ENCODE measurements at regions not wholly inside any gene's neighbourhood (a gene's known extent, or its start where the extent isn't known, plus 50 kb on each side); places are given as distances from the start of the nearest gene placed in this dataset.

DNA sequence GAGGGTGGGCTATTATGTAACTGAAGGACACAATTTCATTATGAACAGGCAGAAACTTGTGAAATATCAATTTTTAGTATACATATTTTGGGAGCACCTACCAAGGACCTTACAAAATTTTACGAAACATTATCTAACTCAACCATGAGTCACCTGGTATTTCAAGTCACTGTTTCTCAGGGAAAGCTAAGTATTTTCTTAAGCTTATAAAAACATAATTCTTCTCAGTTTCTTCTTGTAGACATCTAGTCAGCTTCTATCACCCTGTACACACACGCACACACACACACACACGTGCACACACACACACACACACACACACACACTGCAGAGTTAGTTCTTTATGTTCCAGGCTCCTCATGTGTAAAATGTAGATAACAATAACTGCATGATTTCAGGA lies 658.3 kb downstream of the TUSC7 start:
- H3K4me3 ChIP-seq (ENCODE audit: low read depth, low read length), result no peak overlapping the region
- DNase-seq (ENCODE audit: low read depth), result no peak
- TF ChIP-seq, protein P1, sequence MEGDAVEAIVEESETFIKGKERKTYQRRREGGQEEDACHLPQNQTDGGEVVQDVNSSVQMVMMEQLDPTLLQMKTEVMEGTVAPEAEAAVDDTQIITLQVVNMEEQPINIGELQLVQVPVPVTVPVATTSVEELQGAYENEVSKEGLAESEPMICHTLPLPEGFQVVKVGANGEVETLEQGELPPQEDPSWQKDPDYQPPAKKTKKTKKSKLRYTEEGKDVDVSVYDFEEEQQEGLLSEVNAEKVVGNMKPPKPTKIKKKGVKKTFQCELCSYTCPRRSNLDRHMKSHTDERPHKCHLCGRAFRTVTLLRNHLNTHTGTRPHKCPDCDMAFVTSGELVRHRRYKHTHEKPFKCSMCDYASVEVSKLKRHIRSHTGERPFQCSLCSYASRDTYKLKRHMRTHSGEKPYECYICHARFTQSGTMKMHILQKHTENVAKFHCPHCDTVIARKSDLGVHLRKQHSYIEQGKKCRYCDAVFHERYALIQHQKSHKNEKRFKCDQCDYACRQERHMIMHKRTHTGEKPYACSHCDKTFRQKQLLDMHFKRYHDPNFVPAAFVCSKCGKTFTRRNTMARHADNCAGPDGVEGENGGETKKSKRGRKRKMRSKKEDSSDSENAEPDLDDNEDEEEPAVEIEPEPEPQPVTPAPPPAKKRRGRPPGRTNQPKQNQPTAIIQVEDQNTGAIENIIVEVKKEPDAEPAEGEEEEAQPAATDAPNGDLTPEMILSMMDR (IDR thresholded peaks at IDR 0.05; ENCODE audit: low read depth, low read length), result no peak
- TF ChIP-seq, protein P2, sequence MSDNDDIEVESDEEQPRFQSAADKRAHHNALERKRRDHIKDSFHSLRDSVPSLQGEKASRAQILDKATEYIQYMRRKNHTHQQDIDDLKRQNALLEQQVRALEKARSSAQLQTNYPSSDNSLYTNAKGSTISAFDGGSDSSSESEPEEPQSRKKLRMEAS (IDR thresholded peaks at IDR 0.05; ENCODE audit: low read depth, low read length), result no peak
- no peak for TF ChIP-seq MYC (IDR thresholded peaks at IDR 0.05; ENCODE audit: low read depth, low read length)
- TF ChIP-seq POLR2A (IDR thresholded peaks at IDR 0.05; ENCODE audit: extremely low read depth, insufficient read length), result no peak

DNA sequence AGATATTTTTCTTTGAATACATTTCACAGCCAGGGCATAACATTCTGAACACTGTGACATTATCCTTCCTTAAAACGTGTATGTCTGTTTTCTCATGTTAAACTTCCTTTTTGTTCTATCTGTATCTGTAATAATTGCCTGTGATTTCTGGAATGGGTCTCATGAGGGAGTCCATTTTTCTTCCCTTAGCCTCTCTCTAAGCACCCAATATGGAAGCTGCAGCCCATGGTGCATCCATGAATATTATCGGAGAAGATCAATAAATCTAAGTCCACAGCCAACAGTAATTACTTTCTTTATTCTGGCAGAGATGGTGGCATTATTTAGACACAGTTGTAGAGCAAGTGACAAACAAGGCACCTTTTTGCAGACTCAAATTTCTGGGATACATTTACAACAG lies 671.1 kb downstream of the TUSC7 start:
- no peak for DNase-seq (ENCODE audit: low read depth)
- no peak overlapping the region for H3K4me3 ChIP-seq (ENCODE audit: low read depth, low read length)
- TF ChIP-seq, protein P2 (IDR thresholded peaks at IDR 0.05; ENCODE audit: low read depth, low read length), result no peak
- TF ChIP-seq, protein P1 (IDR thresholded peaks at IDR 0.05; ENCODE audit: low read depth, low read length), result no peak
- no peak for TF ChIP-seq MYC (IDR thresholded peaks at IDR 0.05; ENCODE audit: low read depth, low read length)
- no peak for TF ChIP-seq POLR2A (IDR thresholded peaks at IDR 0.05; ENCODE audit: extremely low read depth, insufficient read length)

DNA sequence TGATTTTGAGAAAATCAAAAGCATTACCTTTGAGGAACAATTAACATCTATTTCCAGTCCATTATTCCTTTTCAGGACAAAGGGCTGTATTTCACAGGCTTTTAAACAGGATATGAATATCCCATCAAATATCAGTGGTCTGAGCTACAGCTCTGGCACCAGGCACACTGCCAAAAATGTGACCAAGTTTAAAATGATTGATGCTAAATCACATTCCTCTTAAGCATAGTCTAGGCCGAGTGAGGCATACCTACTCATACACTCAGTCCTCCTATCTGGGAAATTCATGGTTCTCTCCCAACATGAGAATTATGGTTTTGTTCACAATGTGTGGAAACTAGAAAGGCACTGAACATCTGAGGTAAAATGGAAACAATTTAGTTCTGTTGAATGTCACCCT lies 683.5 kb downstream of the TUSC7 start:
- DNase-seq (ENCODE audit: low read depth), result no peak
- H3K4me3 ChIP-seq (ENCODE audit: low read depth, low read length), result no peak overlapping the region
- TF ChIP-seq, protein P1 (IDR thresholded peaks at IDR 0.05; ENCODE audit: low read depth, low read length), result no peak
- TF ChIP-seq MYC (IDR thresholded peaks at IDR 0.05; ENCODE audit: low read depth, low read length), result no peak
- TF ChIP-seq, protein P2 (IDR thresholded peaks at IDR 0.05; ENCODE audit: low read depth, low read length), result no peak
- TF ChIP-seq POLR2A (IDR thresholded peaks at IDR 0.05; ENCODE audit: extremely low read depth, insufficient read length), result no peak

DNA sequence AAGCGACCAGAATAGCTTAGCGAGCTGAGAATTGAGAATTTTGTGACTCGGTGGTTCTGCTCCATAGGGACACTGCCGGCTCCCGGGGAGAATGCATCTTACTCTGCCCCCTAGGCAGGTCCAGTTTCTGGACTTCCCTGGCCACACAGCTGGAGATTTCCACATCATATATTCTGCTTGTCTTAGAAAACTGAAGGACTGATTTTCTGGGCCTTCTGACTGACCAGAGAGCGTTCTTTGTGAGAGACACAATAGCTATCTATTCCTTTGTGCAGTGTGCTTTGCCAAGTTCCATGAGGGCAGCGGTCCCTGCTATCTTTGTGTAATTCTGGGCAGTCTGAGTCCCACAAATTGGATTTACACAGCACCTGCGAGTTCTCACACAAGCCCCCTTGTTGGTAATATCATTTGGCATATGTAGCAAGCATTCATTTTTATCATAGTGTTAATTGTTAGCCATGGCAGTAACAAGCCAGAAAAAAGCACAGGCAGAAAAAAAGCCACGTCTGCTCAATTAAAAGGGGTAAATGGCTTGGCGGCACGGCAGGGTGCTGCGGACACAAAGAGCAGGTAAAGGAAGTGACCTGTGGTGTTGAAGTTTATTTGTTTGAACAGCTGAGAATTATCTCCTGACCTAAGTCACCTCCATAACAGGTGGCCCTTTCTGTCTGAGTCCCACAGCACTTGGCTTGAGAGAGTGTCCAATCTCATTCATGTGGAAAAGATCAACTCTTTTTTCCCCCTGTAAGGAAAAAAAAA lies 688.7 kb downstream of the TUSC7 start:
- no peak overlapping the region for H3K4me3 ChIP-seq (ENCODE audit: low read depth, low read length)
- TF ChIP-seq POLR2A (IDR thresholded peaks at IDR 0.05; ENCODE audit: extremely low read depth, insufficient read length) (no peak), MYC (IDR thresholded peaks at IDR 0.05; ENCODE audit: low read depth, low read length) (no peak)
- TF ChIP-seq, protein P1 (IDR thresholded peaks at IDR 0.05; ENCODE audit: low read depth, low read length), result no peak
- TF ChIP-seq, protein P2 (IDR thresholded peaks at IDR 0.05; ENCODE audit: low read depth, low read length), result no peak
- DNase-seq (ENCODE audit: low read depth), result no peak

DNA sequence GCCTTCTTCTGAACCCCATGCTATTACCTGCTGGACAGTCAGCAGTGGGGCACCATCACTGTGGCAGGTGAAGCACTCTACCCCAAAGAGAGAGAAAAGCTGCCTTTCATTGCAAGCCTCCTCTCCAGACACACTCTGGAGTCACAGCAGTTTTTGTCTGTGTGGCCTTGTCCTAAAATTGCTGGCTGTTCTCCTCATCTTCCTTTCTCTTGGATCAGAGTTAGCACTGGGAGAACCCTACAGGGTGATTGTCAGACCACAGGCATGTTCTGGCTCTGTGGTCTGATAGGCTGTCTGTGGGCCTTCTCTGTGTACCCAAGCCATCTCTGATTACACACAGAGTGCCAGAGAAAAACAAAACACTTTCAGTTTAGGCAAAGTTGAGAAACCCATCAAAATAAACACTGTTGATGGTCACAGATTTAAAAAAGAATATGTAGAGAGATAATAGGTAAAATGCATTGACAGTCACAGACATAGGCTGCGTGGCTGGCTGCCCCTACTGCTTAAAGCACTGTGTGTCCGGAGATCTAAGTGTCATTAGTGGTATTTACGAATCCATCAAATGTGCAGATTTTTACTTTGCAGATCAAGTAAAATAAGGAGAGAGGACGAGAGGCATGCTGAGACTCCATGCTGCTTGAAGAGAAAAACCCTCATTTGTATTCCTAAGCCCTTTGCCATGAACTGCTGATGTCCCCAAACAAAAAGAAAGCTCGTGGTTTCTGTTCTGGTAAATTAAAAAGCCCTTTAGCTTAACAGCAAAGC lies 689.9 kb downstream of the TUSC7 start:
- no peak overlapping the region for H3K4me3 ChIP-seq (ENCODE audit: low read depth, low read length)
- TF ChIP-seq, protein P1 (IDR thresholded peaks at IDR 0.05; ENCODE audit: low read depth, low read length), result no peak
- TF ChIP-seq, protein P2 (IDR thresholded peaks at IDR 0.05; ENCODE audit: low read depth, low read length), result no peak
- no peak for TF ChIP-seq MYC (IDR thresholded peaks at IDR 0.05; ENCODE audit: low read depth, low read length)
- no peak for TF ChIP-seq POLR2A (IDR thresholded peaks at IDR 0.05; ENCODE audit: extremely low read depth, insufficient read length)

More for the DNA sequence above, 689.9 kb downstream of the TUSC7 start:
- DNase-seq (ENCODE audit: low read depth), result no peak
